ENCODE measurements at regions not wholly inside any gene's neighbourhood (a gene's known extent, or its start where the extent isn't known, plus 50 kb on each side); places are given as distances from the start of the nearest gene placed in this dataset.
"Not testable (repeated sequence)": the region's sequence is repeated elsewhere in the genome, so short reads cannot be mapped to it uniquely, and the experiment has no call there.

DNA sequence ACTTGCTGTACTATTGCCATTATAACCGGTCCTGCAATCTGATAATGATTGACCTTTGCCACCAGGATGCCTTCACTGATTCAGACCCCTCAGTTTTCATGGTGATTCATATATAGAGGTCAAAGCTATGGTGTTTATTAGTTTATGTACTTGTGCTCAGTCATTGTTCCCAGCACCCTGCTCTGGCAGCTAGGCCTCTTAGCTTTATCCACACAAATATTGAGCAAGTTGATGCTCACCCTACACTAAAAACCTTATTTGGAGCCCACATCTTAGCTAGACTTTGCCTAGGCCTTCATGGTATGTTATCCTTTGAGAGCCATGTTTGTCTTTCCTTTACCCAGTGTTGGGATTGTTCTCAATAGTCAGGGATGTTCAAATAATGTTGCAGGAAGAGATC lies 679.0 kb downstream of the SPATA31A6 start:
- DNase-seq; intact Hi-C loops (cut with DNase I): not testable (repeated sequence)

Measured in posterior cingulate gyrus (tissue), 11 donors.